Fibroblast of villous mesenchyme (primary cell): ENCODE measurements at regions not wholly inside any gene's neighbourhood (a gene's known extent, or its start where the extent isn't known, plus 50 kb on each side); places are given as distances from the start of the nearest gene placed in this dataset.
"Not testable (repeated sequence)": the region's sequence is repeated elsewhere in the genome, so short reads cannot be mapped to it uniquely, and the experiment has no call there.

ENCODE experiments used
- DNase-seq: peaks from one replicate; pipeline ENCODE4 v3.0.0-alpha.2; 2010; ENCODE audit warnings: low read depth
- H3K4me3 ChIP-seq: 2 replicates; pipeline ENCODE4 v1.5.1; 2011; ENCODE audit warnings: low read depth, mild to moderate bottlenecking, low read length
- CTCF ChIP-seq: IDR thresholded peaks from 2 replicates; pipeline ENCODE4 v1.5.1; 2012; ENCODE audit warnings: low read depth, mild to moderate bottlenecking, low read length; ENCODE audit not compliant: insufficient read depth

- no peak for DNase-seq
- no peak for TF ChIP-seq CTCF
- H3K4me3 ChIP-seq: no peak overlapping the region
These were observed 97.7 kb upstream of the MON1B start for GRCh38 chr16:77093309-77093708.

GRCh38 chr16:77093999-77094398 is 97.0 kb upstream of the MON1B start:
- DNase-seq: no peak
- no peak for TF ChIP-seq CTCF
- H3K4me3 ChIP-seq: no peak overlapping the region

- TF ChIP-seq CTCF: no peak
- H3K4me3 ChIP-seq: no peak overlapping the region
- DNase-seq: no peak
These were observed 79.9 kb upstream of the MON1B start for GRCh38 chr16:77111056-77111565.

GRCh38 chr16:77112746-77113145 is 78.2 kb upstream of the MON1B start:
- TF ChIP-seq CTCF: no peak
- H3K4me3 ChIP-seq: no peak overlapping the region
- no peak for DNase-seq

GRCh38 chr16:77113835-77114234 is 77.2 kb upstream of the MON1B start:
- no peak for DNase-seq
- no peak for TF ChIP-seq CTCF

GRCh38 chr16:77114361-77114760 is 76.6 kb upstream of the MON1B start:
- not testable (repeated sequence) for DNase-seq, H3K4me3 ChIP-seq

More at GRCh38 chr16:77113835-77114234, 77.2 kb upstream of the MON1B start:
- no peak overlapping the region for H3K4me3 ChIP-seq

GRCh38 chr16:77116856-77117255 is 74.1 kb upstream of the MON1B start:
- no peak for DNase-seq
- no peak for TF ChIP-seq CTCF
- no peak overlapping the region for H3K4me3 ChIP-seq

GRCh38 chr16:77117707-77118106 is 73.3 kb upstream of the MON1B start:
- no peak overlapping the region for H3K4me3 ChIP-seq
- TF ChIP-seq CTCF: no peak
- no peak for DNase-seq
